ENCODE measurements at regions not wholly inside any gene's neighbourhood (a gene's known extent, or its start where the extent isn't known, plus 50 kb on each side); places are given as distances from the start of the nearest gene placed in this dataset.

- TF ChIP-seq, protein P1, sequence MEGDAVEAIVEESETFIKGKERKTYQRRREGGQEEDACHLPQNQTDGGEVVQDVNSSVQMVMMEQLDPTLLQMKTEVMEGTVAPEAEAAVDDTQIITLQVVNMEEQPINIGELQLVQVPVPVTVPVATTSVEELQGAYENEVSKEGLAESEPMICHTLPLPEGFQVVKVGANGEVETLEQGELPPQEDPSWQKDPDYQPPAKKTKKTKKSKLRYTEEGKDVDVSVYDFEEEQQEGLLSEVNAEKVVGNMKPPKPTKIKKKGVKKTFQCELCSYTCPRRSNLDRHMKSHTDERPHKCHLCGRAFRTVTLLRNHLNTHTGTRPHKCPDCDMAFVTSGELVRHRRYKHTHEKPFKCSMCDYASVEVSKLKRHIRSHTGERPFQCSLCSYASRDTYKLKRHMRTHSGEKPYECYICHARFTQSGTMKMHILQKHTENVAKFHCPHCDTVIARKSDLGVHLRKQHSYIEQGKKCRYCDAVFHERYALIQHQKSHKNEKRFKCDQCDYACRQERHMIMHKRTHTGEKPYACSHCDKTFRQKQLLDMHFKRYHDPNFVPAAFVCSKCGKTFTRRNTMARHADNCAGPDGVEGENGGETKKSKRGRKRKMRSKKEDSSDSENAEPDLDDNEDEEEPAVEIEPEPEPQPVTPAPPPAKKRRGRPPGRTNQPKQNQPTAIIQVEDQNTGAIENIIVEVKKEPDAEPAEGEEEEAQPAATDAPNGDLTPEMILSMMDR (IDR thresholded peaks at IDR 0.05), result no peak
- no peak for TF ChIP-seq POLR2A (IDR thresholded peaks at IDR 0.05)
- ATAC-seq, result no peak
- Histone ChIP-seq H3K36me3 (no peaks in the 10 kb centered on the region), H3K9me3 (no peaks in the 10 kb centered on the region), H3K27me3 (no peaks in the 10 kb centered on the region), H3K4me3 (no peak overlapping the region), H3K27ac (no peak overlapping the region), H3K4me1 (no peaks in the 10 kb centered on the region)
- DNase-seq, result no peak
- 57% methylated on average over 3 of the region's 5 CpGs for WGBS (ENCODE audit: insufficient coverage, low coverage, low lambda C conversion rate, missing lambda C conversion rate)
- intact Hi-C loops (cut with DNase I), result no loop called here
Observed at GRCh38 chr5:110258460-110259216, 467.8 kb downstream of the TMEM232 start.

DNA sequence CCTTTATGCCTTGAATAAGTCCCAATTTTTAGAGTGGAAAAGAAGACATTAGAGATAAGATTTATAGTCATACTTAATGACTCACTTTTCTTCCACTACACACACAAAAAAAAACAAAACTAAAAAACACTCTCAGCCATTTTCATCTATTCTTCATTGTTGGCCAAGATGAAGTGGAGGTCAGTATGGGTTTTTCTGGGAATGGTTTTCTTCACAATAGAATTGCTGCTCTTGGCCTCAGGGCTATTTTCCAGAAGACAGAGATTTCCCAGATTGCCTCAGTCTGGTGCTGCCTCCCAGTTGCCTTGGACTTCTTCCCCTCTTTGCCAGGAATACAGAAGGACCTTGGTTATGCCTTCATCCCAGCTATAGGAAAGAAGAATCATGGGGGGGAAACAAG lies 463.7 kb downstream of the TMEM232 start:
- H3K27me3 ChIP-seq, result no peaks in the 10 kb centered on the region
- TF ChIP-seq, protein P1 (IDR thresholded peaks at IDR 0.05), result no peak
- no peak for TF ChIP-seq POLR2A (IDR thresholded peaks at IDR 0.05)
- ATAC-seq (no peak), DNase-seq (no peak)
- H3K36me3 ChIP-seq, result no peaks in the 10 kb centered on the region
- intact Hi-C loops (cut with DNase I), result no loop called here
- no peaks in the 10 kb centered on the region for H3K9me3 ChIP-seq
- no peaks in the 10 kb centered on the region for H3K4me1 ChIP-seq
- H3K27ac ChIP-seq, result no peak overlapping the region
- no peak overlapping the region for H3K4me3 ChIP-seq

DNA sequence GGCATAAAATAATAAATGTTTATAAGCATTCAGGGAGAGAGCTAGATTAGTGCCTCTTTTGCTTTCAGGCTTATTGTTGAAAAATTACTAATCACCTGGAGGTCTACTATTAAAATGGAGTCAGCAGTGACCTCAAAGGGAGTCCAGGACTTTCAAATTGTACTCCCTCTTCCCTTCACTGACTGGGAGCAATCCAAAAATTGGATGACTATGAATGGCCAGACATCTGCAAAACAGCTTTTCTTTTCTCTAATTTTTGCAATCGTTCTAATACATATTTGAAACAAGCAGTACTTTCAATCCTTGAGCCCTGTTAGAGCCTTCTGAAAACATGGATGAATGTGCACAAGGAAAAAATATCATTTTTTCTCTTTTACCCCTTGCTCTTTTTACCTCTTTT lies 461.8 kb downstream of the TMEM232 start:
- no peak for DNase-seq
- H3K27me3 ChIP-seq, result no peaks in the 10 kb centered on the region
- H3K4me3 ChIP-seq, result no peak overlapping the region
- H3K27ac ChIP-seq, result no peak overlapping the region
- 40% methylated on average over 1 of the region's 1 CpG for WGBS (ENCODE audit: insufficient coverage, low coverage, low lambda C conversion rate, missing lambda C conversion rate)
- no peaks in the 10 kb centered on the region for H3K9me3 ChIP-seq
- intact Hi-C loops (cut with DNase I), result no loop called here
- H3K36me3 ChIP-seq, result no peaks in the 10 kb centered on the region
- ATAC-seq, result no peak
- no peak for TF ChIP-seq POLR2A (IDR thresholded peaks at IDR 0.05)
- H3K4me1 ChIP-seq, result no peaks in the 10 kb centered on the region

DNA sequence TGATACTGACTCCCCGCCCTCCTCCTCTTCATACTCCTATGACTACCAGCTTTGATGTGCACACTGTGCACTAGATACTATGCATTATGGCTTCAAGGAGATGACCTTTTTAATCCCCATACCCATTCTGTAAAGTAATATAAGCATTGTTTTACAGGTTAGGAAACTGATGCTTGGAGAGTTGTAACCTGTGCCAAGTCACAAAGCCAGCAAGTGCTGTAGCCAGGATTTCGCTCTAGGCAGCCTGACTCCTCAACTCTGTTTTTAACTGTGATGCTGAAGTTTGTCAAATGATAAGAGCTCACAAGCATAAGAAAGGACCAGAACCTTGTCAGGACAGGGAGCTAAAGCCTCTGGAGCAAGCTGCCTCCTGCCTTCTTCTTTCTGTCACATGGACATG lies 461.3 kb downstream of the TMEM232 start:
- no peak for DNase-seq
- Histone ChIP-seq H3K27me3 (no peaks in the 10 kb centered on the region), H3K36me3 (no peaks in the 10 kb centered on the region), H3K4me3 (no peak overlapping the region), H3K4me1 (no peaks in the 10 kb centered on the region), H3K9me3 (no peaks in the 10 kb centered on the region), H3K27ac (no peak overlapping the region)
- ATAC-seq, result no peak
- intact Hi-C loops (cut with DNase I), result no loop called here
- WGBS (ENCODE audit: insufficient coverage, low coverage, low lambda C conversion rate, missing lambda C conversion rate), result 100% methylated on average over 2 of the region's 2 CpGs
- TF ChIP-seq POLR2A (IDR thresholded peaks at IDR 0.05), result no peak
- TF ChIP-seq, protein P1 (IDR thresholded peaks at IDR 0.05), result no peak

GRCh38 chr5:110267714-110268113 lies 458.8 kb downstream of the TMEM232 start:
- no peak for TF ChIP-seq POLR2A (IDR thresholded peaks at IDR 0.05)
- TF ChIP-seq, protein P1 (IDR thresholded peaks at IDR 0.05), result no peak
- H3K27me3 ChIP-seq, result no peaks in the 10 kb centered on the region
- H3K4me3 ChIP-seq, result no peak overlapping the region
- no peaks in the 10 kb centered on the region for H3K4me1 ChIP-seq
- intact Hi-C loops (cut with DNase I), result no loop called here
- DNase-seq (no peak), ATAC-seq (no peak)
- no peaks in the 10 kb centered on the region for H3K9me3 ChIP-seq
- 78% methylated on average over 9 of the region's 9 CpGs for WGBS (ENCODE audit: insufficient coverage, low coverage, low lambda C conversion rate, missing lambda C conversion rate)
- H3K36me3 ChIP-seq, result no peaks in the 10 kb centered on the region
- H3K27ac ChIP-seq, result no peak overlapping the region
